NOMO-1 (cell line): ENCODE measurements at regions not wholly inside any gene's neighbourhood (a gene's known extent, or its start where the extent isn't known, plus 50 kb on each side); places are given as distances from the start of the nearest gene placed in this dataset.
"Not testable (repeated sequence)": the region's sequence is repeated elsewhere in the genome, so short reads cannot be mapped to it uniquely, and the experiment has no call there.

Experiments used
- DNase-seq, 2 experiments: peaks; one replicate each; lab custom pipeline; 2025; ENCODE audit not compliant: unreplicated experiment in 2 of 2; lab: John Stamatoyannopoulos, UW

DNA sequence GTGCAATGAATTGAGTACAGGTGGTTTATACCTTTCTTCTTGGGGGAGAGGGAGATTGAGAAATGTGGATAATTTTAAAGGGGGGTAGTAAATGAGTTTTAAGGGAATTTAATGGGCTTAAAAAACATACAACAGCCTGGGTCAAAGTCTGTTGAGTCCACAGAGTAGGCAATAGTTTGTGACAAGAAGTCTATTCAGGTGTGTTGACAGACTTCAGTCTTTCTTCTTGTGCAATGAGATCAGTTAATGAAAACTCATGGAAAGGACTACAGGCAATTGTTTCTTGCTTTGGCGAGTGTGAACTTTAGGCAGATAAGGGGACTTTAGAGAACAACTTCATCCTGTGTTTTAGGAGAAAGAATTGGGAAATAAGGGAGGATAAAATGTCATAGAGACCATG, 507.8 kb upstream of the CA10 start:
- no peak for DNase-seq

GRCh38 chr17:52660692-52661091, 502.2 kb upstream of the CA10 start:
- DNase-seq: no peak

DNA sequence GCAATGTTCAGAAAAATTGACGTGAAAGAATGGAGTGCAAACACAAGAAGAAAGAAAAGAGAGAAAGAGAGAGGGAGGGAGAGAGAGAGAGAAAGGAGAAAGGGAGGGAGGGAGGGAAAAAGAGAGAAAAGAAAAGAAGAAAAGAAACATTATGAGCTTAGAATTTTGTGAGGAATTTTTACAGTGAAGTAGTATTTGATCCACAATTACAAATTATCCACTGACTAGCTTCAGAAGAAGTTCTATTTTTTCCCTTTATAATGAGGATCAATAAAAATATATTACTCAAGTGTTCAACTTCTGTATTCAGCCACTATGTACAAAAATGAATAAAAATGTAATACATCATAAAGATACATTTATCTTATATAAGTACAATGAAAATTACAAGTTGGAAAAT, 494.5 kb upstream of the CA10 start:
- no peak for DNase-seq

DNA sequence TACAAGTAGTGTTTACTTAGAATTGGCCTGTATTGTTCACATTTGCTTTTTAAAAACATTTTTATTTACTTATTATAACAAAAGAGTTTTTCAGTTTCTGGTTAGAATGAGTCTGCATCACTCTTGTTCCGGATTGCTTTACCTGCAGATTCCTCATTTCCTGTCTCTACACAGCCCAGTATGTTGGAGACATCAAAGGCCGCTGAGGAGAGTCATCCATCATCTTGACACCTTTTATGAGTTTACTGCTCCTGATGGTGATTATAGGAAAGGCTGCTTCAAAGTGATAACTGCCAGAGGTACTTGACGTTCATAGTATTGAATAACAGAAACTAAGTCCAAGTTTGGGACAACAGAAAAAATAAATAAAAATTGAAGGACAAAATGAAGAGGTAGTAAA, 490.5 kb upstream of the CA10 start:
- no peak for DNase-seq

DNA sequence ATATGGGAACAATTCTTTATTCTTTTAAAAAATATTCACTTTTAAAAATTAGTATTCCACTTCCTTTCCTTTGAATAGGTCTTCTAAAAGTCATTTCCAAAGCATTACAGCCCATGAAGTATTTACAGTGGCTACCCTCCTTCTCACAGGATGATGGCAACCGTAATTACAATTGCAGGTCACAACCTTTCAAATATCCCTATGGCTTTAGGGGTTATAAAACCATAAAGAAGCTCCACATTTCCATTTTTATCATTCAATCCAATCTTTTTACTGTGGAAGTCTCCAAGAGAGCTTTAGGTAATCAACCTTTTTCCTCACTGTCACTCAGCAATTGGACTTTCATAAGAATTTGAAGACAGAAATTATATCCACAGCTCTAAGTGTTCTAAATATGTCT, 488.9 kb upstream of the CA10 start:
- no peak for DNase-seq

- no peak for DNase-seq
Measured at GRCh38 chr17:52636443-52636842, 477.9 kb upstream of the CA10 start.

- DNase-seq: no peak
Measured at GRCh38 chr17:52606590-52606989, 448.1 kb upstream of the CA10 start.

DNA sequence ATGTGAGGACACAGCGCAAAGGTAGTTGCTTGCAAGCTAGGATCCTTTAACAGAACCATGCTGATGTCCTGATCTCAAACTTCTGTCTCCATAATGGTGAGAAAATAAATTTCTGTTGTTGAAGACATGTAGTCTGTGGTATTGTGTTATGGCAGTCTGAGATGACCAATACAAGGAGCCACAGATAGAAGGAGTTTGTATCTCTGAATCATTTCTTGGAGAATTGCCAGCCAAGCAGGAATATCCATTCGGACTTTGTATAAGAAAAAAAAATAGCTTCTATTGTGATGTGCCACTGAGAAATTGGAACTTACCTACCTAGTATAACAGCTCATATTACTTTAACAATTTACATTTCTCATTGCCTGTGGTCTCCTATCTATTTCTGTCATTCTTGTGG, 447.6 kb upstream of the CA10 start:
- no peak for DNase-seq

DNA sequence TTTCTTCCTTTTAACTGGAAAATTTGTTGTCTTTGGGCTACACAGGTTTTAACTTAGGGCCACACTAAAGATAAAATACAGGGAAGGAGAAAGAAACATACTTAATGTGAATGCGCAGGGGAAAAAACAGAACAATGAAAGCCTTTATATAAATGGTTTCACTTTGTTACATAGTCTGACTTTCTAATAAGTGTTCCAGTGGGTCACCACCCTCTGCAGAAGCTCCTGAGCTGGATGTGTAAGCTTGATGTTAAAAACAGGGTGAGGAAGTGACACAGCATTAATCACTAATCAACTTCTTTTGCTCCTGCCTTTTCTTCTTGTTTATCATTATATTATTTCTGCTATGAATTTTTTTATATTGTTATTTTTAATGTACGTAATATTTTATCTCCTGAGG, 445.6 kb upstream of the CA10 start:
- no peak for DNase-seq

GRCh38 chr17:52597452-52598215, 439.1 kb upstream of the CA10 start:
- DNase-seq: not testable (repeated sequence)

DNA sequence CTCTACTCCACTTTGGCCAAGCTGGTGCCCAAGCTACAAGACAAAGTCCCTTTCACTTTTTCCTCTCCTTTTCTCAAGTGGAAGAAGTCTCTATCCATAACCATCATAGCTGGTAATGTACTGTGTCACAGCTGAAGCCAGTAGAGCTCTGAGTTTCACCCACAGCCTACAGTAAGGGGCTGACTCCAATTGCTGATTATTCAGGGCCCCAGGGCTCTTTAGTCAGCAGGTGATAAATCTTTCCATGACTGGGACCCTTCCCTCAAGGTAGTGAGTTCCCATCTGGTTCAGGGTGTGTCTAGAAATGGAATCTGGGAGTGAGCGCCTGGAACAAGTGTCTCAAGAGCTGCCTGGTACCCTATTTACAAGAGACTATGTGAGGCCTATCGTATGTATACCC, 436.0 kb upstream of the CA10 start:
- DNase-seq: no peak

- DNase-seq: no peak
Measured at GRCh38 chr17:52546990-52547389, 388.5 kb upstream of the CA10 start.

GRCh38 chr17:52546493-52546892, 388.0 kb upstream of the CA10 start:
- no peak for DNase-seq

DNA sequence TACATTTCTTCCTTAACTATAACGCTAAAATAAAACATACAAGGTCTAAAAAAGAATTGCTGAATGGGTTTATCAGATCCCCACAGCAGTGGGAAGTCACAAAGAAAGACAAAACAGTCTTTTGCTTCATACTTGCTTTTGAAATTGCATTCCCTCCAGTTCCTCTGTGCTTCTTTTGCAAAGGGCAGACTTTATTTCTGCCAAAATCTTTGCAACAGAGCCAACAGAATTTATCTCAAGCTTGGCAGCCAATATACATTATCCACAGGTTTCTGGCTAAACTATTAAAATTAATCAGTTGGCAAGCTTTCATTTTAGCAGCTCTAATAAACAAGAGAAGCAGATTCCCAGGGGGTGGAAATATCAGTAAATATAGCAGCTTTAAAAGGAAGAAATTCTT, 378.9 kb upstream of the CA10 start:
- DNase-seq: no peak

- DNase-seq: no peak
Measured at GRCh38 chr17:52536489-52536888, 378.0 kb upstream of the CA10 start.

- DNase-seq: no peak
Measured at GRCh38 chr17:52532373-52532772, 373.9 kb upstream of the CA10 start.

DNA sequence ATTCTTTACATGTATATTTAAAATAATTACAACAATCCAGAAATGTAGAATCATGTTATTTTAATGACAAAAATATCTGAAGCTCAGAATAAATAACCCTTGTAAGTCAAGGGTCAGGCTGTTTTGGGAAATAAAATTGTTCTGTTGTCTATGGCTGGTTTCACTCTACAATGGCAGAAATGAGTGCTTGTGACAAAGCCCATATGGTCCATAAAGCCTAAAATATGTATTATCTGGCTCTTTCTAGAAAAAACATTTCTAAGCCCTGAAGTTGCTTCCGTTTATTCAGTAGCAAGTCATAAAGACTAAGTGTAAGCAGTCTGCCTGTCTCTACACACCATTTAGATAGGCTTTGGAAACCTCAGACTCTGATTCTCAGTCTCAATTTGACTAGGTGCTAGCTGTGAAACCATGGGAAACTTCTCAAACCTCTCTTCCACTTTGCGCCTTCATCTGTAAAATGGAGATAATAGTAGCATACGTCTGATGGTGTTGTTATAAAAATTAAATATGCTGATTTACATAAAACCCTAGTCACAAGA, 365.7 kb upstream of the CA10 start:
- DNase-seq: no peak

- no peak for DNase-seq
Measured at GRCh38 chr17:52517176-52517575, 358.7 kb upstream of the CA10 start.

DNA sequence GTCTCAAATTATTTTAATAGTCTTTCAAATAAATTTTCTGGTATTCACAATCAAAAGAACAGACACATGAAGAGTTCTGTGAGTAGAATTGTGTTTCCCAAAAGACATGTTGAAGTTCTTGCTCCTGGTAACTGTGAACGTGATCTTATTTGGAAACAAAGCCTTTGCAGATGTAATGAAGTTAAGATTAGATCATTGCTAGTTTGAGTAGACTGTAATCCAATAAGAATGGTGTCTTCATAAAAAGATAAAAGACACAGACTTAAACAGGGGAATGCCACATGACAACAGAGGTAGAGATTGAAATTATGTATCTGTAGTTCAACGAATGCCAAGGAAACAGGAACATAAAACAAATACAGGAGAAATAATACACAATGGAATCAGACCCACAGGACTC, 357.4 kb upstream of the CA10 start:
- DNase-seq: no peak

DNA sequence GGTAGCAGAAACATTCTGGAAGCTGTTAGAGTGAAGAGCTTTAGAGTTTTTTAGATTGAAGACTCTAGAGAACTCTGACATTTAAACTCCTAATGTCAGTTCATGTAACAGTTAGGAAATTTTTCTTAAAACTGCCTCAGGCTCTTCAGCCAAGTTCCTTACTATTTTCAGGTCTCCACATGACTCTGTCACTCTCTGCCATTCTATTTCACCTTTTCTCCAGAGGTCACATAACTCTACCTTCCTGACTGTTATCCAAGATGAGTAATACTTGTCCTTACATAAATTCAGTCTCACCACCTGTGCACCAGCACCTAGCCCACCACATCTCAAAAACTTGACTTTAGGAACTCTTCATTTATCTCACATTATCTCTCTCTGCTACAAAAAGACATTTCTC, 347.1 kb upstream of the CA10 start:
- no peak for DNase-seq

DNA sequence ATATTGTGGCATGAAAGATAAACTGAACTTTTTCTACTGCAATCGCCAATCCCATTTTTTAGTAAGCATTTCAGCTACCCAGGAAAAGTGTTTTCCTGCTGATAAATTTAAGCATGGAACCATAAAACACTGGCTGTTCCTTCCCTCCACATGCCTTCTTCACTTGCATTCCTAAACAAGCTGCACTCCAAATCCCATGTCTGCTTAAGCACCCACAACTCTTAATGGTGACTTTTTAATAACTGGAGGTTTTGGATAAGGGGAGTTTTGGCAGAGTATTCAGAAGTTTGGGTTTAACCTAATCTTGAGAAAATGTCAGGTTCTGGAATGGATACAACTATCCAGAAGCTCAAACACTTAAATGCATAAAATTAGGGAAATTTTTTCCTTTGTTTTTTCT, 345.6 kb upstream of the CA10 start:
- no peak for DNase-seq

GRCh38 chr17:52495646-52496045, 337.1 kb upstream of the CA10 start:
- no peak for DNase-seq

DNA sequence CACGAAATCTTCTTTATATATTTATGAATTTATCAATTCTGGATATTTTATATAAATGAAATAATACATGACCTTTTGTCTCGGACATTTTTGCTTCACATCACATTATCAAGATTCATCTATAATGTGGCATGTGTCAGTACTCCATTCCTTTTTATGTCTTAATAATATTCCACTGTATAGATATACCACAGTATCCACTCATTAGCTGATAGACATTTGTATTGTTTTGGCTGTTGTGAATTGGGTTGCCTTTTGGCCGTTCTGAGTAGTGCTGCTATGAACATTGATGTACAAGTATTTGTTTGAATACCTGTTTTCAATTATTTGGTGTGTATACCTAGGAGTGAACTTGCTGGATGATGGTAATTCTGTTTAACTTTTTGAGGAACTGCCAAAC, 323.8 kb upstream of the CA10 start:
- DNase-seq: no peak
